ENCODE measurements at regions not wholly inside any gene's neighbourhood (a gene's known extent, or its start where the extent isn't known, plus 50 kb on each side); places are given as distances from the start of the nearest gene placed in this dataset.

DNA sequence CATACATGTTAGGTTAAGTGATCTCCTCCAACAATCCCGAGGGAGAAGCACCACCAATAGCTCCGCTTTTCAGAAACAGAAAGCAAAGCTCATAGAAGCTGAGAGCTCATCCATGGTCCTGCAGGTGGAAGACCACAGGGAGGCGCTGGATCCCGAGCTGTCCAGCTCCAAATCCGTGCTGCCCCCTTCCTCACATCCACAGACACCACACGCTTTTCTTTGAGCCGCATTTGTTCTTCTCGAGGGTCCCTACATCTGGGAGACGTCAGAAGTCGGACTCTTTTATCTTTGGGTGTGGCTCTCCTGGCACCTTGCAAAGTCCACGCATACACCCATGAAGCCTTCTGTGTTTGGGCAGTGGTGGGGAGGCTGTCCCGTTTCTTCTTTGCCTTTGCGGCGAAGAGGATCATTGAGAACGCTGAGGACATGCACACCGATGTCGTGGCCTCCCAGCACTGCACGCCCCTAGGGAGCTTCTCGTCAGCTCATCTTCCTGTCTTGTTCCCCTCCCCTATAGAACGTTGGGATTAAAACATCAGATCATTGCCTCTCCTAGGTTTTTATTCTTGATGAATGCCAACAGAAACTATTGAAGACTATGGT, 184.8 kb downstream of the TEX29 start:
- TF ChIP-seq, protein P1, sequence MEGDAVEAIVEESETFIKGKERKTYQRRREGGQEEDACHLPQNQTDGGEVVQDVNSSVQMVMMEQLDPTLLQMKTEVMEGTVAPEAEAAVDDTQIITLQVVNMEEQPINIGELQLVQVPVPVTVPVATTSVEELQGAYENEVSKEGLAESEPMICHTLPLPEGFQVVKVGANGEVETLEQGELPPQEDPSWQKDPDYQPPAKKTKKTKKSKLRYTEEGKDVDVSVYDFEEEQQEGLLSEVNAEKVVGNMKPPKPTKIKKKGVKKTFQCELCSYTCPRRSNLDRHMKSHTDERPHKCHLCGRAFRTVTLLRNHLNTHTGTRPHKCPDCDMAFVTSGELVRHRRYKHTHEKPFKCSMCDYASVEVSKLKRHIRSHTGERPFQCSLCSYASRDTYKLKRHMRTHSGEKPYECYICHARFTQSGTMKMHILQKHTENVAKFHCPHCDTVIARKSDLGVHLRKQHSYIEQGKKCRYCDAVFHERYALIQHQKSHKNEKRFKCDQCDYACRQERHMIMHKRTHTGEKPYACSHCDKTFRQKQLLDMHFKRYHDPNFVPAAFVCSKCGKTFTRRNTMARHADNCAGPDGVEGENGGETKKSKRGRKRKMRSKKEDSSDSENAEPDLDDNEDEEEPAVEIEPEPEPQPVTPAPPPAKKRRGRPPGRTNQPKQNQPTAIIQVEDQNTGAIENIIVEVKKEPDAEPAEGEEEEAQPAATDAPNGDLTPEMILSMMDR (IDR thresholded peaks at IDR 0.05 in 8 of 11, conservative IDR thresholded peaks at IDR 0.05 in 3 of 11), result peak in 2 of 11 experiments; percentile 14
- no peak for TF ChIP-seq POLR2A (IDR thresholded peaks at IDR 0.05)

Measured in spleen (tissue), 7 donors.